Endothelial cell of umbilical vein (primary cell): ENCODE measurements at regions not wholly inside any gene's neighbourhood (a gene's known extent, or its start where the extent isn't known, plus 50 kb on each side); places are given as distances from the start of the nearest gene placed in this dataset.

Source experiments
- BruUV-seq: library from RNA; stranded (reverse); fragments of 400-500 nt; replicated peaks from 2 replicates; lab custom pipeline; 2021; lab: Mats Ljungman, UMichigan
- CTCF ChIA-PET: fragments of 300-600, 350-600 bp; sonication (Branson Sonifier 250); formaldehyde crosslinking; loops from one replicate; lab custom pipeline; 2021; ENCODE audit warnings: antibody characterized with exemption, inconsistent platforms; lab: Charles Lee
- POLR2A ChIA-PET: fragments of 300-600, 350-600 bp; sonication (Branson Sonifier 250); formaldehyde crosslinking; loops from one replicate; lab custom pipeline; 2021; ENCODE audit warnings: antibody characterized with exemption, inconsistent platforms; lab: Charles Lee
- DNase-seq: peaks from one replicate; pipeline ENCODE4 v3.0.0-alpha.2; 2011; ENCODE audit warnings: low read depth, low spot score
- FAIRE-seq: peaks from 2 replicates; lab custom pipeline; 2011; peaks lifted over from hg19 to GRCh38; lab: Jason Lieb, UNC
- H2AFZ ChIP-seq: 2 replicates; pipeline ENCODE4 v1.6.0; 2012; ENCODE audit warnings: low read depth, low read length, control low read depth, inconsistent platforms
- H3K27ac ChIP-seq: 2 replicates; pipeline ENCODE4 v1.5.1; 2011; ENCODE audit warnings: low read depth, mild to moderate bottlenecking, control low read depth, low read length, moderate library complexity; ENCODE audit not compliant: insufficient read depth
- H3K27me3 ChIP-seq, 2 experiments: 2 replicates each; pipeline versions ENCODE4 v1.6.0 to v1.6.1; 2011; ENCODE audit warnings: low read length in 2 of 2, mixed read lengths in 1 of 2; ENCODE audit not compliant: control insufficient read depth in 2 of 2, insufficient read depth in 2 of 2
- H3K36me3 ChIP-seq, 2 experiments: 2 replicates in 1 of 2; 3 replicates in 1 of 2; pipeline ENCODE4 v1.5.1; 2011; ENCODE audit warnings: low read length in 2 of 2, mild to moderate bottlenecking in 1 of 2, moderate library complexity in 1 of 2; ENCODE audit not compliant: control insufficient read depth in 2 of 2, insufficient read depth in 2 of 2; ENCODE audit errors: extremely low read depth in 1 of 2
- H3K4me1 ChIP-seq: 3 replicates; pipeline ENCODE4 v1.5.1; 2011; ENCODE audit warnings: mild to moderate bottlenecking, low read length; ENCODE audit not compliant: control insufficient read depth, insufficient read depth; ENCODE audit errors: extremely low read depth
- H3K4me2 ChIP-seq: 2 replicates; pipeline ENCODE4 v1.6.1; 2011; ENCODE audit warnings: low read length, control low read depth, mixed read lengths; ENCODE audit not compliant: insufficient read depth
- H3K4me3 ChIP-seq, 3 experiments: fragments of 200-600 bp in 1 of 3; sonication (generic), shearing (Covaris generic) in 1 of 3; replicated peaks in 1 of 3; 2 replicates each; pipeline ENCODE4 v1.5.1; 2011 to 2016; ENCODE audit warnings: control low read depth in 3 of 3, low read length in 3 of 3, mild to moderate bottlenecking in 2 of 3, inconsistent platforms in 1 of 3, low read depth in 1 of 3, moderate library complexity in 1 of 3; ENCODE audit not compliant: insufficient read depth in 1 of 3
- H3K79me2 ChIP-seq: 2 replicates; pipeline ENCODE4 v1.6.0; 2012; ENCODE audit warnings: low read length, inconsistent platforms; ENCODE audit not compliant: control insufficient read depth, insufficient read depth
- H3K9ac ChIP-seq: replicated peaks from 2 replicates; pipeline ENCODE3; 2011; ENCODE audit warnings: low read length, control low read depth; ENCODE audit not compliant: insufficient read depth; ENCODE audit errors: extremely low read depth
- H3K9me1 ChIP-seq: replicated peaks from 3 replicates; pipeline ENCODE4 v1.6.0; 2011; ENCODE audit warnings: mild to moderate bottlenecking, low read length; ENCODE audit not compliant: control insufficient read depth, insufficient read depth; ENCODE audit errors: extremely low read depth
- H3K9me3 ChIP-seq: replicated peaks from 2 replicates; pipeline ENCODE4 v1.5.1; 2012; ENCODE audit warnings: low read length, inconsistent platforms; ENCODE audit not compliant: control insufficient read depth, insufficient read depth
- H4K20me1 ChIP-seq: replicated peaks from 2 replicates; pipeline ENCODE3; 2011; ENCODE audit warnings: mild to moderate bottlenecking, low read length; ENCODE audit not compliant: control insufficient read depth, insufficient read depth; ENCODE audit errors: extremely low read depth
- EZH2 ChIP-seq: IDR thresholded peaks from 2 replicates; pipeline ENCODE4 v1.6.1; 2012; ENCODE audit warnings: borderline replicate concordance, low read depth, mild to moderate bottlenecking, moderate library complexity, low read length, inconsistent platforms; ENCODE audit not compliant: severe bottlenecking
- FOS ChIP-seq: IDR thresholded peaks from 2 replicates; pipeline ENCODE4 v1.6.1; 2011; ENCODE audit warnings: mild to moderate bottlenecking, low read length, moderate library complexity, borderline replicate concordance; ENCODE audit not compliant: insufficient read depth
- GATA2 ChIP-seq: IDR thresholded peaks from 2 replicates; pipeline ENCODE4 v1.7.0; 2011; ENCODE audit warnings: low read depth, mild to moderate bottlenecking, moderate library complexity, mixed read lengths, low read length; ENCODE audit not compliant: insufficient read length, insufficient read depth
- JUN ChIP-seq: IDR thresholded peaks from 2 replicates; pipeline ENCODE4 v1.6.1; 2011; ENCODE audit warnings: borderline replicate concordance, low read depth; ENCODE audit not compliant: insufficient read length, insufficient read depth
- MYC ChIP-seq: IDR thresholded peaks from one replicate; pipeline ENCODE4 v1.6.1; 2011; ENCODE audit warnings: mild to moderate bottlenecking, low read depth, low read length
- POLR2A ChIP-seq: IDR thresholded peaks from 2 replicates; pipeline ENCODE4 v1.6.1; 2012; ENCODE audit warnings: low read depth, mild to moderate bottlenecking, control low read depth, low read length
- POLR2AphosphoS5 ChIP-seq: IDR thresholded peaks from 2 replicates; pipeline ENCODE4 v1.6.1; 2012; ENCODE audit warnings: low read depth, mild to moderate bottlenecking, control low read depth, low read length, moderate library complexity; ENCODE audit not compliant: insufficient read depth
- dilution Hi-C: fragments of 300-500 bp; cut with MboI; formaldehyde crosslinking; loops from one replicate; pipeline ENCODE4 v1.15.0; 2019; ENCODE audit warnings: low sequenced_read_pairs; ENCODE audit not compliant: extremely low pct_ligation_motif_present
- intact Hi-C: fragments of 100-400 bp; cut with micrococcal nuclease; formaldehyde crosslinking; loops from one replicate; pipeline ENCODE4 v1.10.0; 2022
- TF ChIP-seq, protein P1 (sequence below), 2 donors: IDR thresholded peaks; 1 replicate in 1 of 2; 2 replicates in 1 of 2; pipeline ENCODE4 v1.5.1; 2011; ENCODE audit warnings: low read length in 2 of 2, mild to moderate bottlenecking in 2 of 2, moderate library complexity in 2 of 2, control low read depth in 1 of 2, inconsistent platforms in 1 of 2, low read depth in 1 of 2; ENCODE audit not compliant: insufficient read depth in 1 of 2; ENCODE audit errors: extremely low read depth in 1 of 2
- TF ChIP-seq, protein P2 (sequence below): IDR thresholded peaks from 2 replicates; pipeline ENCODE4 v1.6.1; 2011; ENCODE audit not compliant: insufficient read depth, insufficient read length

DNA sequence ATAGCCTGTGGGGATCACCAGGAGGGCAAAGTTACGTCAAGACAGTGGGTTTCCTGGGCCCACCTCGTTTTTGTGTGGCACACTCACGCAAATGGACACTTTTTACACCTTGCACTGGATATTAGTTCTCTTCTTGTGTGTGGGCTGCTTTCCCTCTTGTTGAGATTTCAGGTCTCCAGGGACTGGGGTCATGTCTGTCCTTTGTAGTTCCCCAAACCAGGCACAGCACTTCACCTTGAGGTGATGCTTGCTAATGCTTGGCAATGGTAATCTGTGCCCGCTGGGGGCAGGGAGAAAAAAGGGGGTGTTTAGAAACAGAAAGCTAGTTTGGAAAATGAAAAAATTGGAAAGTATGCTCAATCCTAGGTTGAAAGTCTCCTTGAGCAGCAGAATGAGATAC is 195.3 kb downstream of the PTEN start:
- Histone ChIP-seq H3K4me1 (peaks cover 9% of the 10 kb centered on the region), H3K79me2 (no peaks in the 10 kb centered on the region), H3K4me2 (no peak overlapping the region), H2AFZ (no peak overlapping the region), H3K9me1 (no peaks in the 10 kb centered on the region), H3K9ac (no peak overlapping the region), H3K27ac (no peak overlapping the region), H3K27me3 (no peaks in the 10 kb centered on the region), H4K20me1 (no peaks in the 10 kb centered on the region), H3K36me3 (no peaks in the 10 kb centered on the region), H3K9me3 (no peaks in the 10 kb centered on the region), H3K4me3 (no peak overlapping the region)
- dilution Hi-C loops, result no loop called here
- DNase-seq, result no peak
- intact Hi-C loops, result no loop called here
- FAIRE-seq, result no peak
- ChIA-PET POLR2A (no interaction called here), CTCF (no interaction called here)
- TF ChIP-seq JUN (no peak), GATA2 (no peak), EZH2 (no peak), FOS (no peak), MYC (no peak), POLR2AphosphoS5 (no peak), POLR2A (no peak)
- TF ChIP-seq, protein P1, sequence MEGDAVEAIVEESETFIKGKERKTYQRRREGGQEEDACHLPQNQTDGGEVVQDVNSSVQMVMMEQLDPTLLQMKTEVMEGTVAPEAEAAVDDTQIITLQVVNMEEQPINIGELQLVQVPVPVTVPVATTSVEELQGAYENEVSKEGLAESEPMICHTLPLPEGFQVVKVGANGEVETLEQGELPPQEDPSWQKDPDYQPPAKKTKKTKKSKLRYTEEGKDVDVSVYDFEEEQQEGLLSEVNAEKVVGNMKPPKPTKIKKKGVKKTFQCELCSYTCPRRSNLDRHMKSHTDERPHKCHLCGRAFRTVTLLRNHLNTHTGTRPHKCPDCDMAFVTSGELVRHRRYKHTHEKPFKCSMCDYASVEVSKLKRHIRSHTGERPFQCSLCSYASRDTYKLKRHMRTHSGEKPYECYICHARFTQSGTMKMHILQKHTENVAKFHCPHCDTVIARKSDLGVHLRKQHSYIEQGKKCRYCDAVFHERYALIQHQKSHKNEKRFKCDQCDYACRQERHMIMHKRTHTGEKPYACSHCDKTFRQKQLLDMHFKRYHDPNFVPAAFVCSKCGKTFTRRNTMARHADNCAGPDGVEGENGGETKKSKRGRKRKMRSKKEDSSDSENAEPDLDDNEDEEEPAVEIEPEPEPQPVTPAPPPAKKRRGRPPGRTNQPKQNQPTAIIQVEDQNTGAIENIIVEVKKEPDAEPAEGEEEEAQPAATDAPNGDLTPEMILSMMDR (IDR thresholded peaks at IDR 0.05; ENCODE audit: extremely low read depth in 1 of 2, insufficient read depth in 1 of 2, low read depth in 1 of 2, low read length in 2 of 2), result no peak
- TF ChIP-seq, protein P2, sequence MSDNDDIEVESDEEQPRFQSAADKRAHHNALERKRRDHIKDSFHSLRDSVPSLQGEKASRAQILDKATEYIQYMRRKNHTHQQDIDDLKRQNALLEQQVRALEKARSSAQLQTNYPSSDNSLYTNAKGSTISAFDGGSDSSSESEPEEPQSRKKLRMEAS, result no peak
- BruUV-seq, result no TSS peak
